Type B pancreatic cell (in vitro differentiated cells): ENCODE measurements at regions not wholly inside any gene's neighbourhood (a gene's known extent, or its start where the extent isn't known, plus 50 kb on each side); places are given as distances from the start of the nearest gene placed in this dataset.
"Not testable (repeated sequence)": the region's sequence is repeated elsewhere in the genome, so short reads cannot be mapped to it uniquely, and the experiment has no call there.

ENCODE experiments used
- DNase-seq: peaks from one replicate; pipeline ENCODE4 v3.0.0; 2021; ENCODE audit warnings: mixed read lengths; ENCODE audit not compliant: unreplicated experiment; ENCODE audit errors: extremely low spot score
- H3K27ac Mint-ChIP-seq: 2 replicates; pipeline ENCODE4 v1.8.0; 2021; ENCODE audit warnings: mild to moderate bottlenecking, mixed read lengths
- H3K27me3 Mint-ChIP-seq: 2 replicates; pipeline ENCODE4 v1.8.0; 2021; ENCODE audit warnings: mixed read lengths
- H3K36me3 Mint-ChIP-seq: 2 replicates; pipeline ENCODE4 v1.8.0; 2021; ENCODE audit warnings: mixed read lengths
- H3K4me1 Mint-ChIP-seq: one replicate; pipeline ENCODE4 v1.8.0; 2021; ENCODE audit warnings: mixed read lengths; ENCODE audit not compliant: unreplicated experiment
- H3K4me3 Mint-ChIP-seq: 2 replicates; pipeline ENCODE4 v1.8.0; 2021; ENCODE audit warnings: mild to moderate bottlenecking, mixed read lengths
- H3K9me3 Mint-ChIP-seq: 2 replicates; pipeline ENCODE4 v1.8.0; 2021; ENCODE audit warnings: mixed read lengths
- TF ChIP-seq, protein P1 (sequence below): fragments of 200-600 bp; sonication (generic); conservative IDR thresholded peaks from 2 replicates; pipeline ENCODE4 v1.5.0; 2021; ENCODE audit warnings: antibody characterized with exemption, mild to moderate bottlenecking

DNA sequence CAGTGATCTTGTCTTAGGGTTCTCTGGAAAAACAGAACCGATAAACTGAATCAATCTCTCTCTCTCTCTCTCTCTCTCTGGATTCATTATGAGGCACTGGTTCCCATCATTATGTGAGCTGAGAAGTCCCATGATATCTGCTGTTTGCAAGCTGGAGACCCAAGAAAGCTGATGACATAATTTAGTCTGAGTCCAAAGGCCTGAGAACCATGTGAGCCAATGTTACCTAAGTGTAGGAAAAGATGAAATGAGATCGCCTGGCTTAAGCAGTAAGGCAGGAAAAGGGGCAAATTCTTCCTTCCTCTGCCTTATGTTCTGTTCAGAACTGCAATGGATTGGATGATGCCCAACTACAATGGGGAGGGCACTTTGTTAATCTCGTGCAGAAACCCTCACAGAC, 207.4 kb downstream of the RBM46 start:
- Mint-ChIP-seq H3K4me1 (no peaks in the 10 kb centered on the region), H3K9me3 (no peaks in the 10 kb centered on the region), H3K27ac (no peak overlapping the region), H3K27me3 (no peaks in the 10 kb centered on the region), H3K36me3 (no peaks in the 10 kb centered on the region), H3K4me3 (no peak overlapping the region)
- DNase-seq: no peak
- TF ChIP-seq, protein P1, sequence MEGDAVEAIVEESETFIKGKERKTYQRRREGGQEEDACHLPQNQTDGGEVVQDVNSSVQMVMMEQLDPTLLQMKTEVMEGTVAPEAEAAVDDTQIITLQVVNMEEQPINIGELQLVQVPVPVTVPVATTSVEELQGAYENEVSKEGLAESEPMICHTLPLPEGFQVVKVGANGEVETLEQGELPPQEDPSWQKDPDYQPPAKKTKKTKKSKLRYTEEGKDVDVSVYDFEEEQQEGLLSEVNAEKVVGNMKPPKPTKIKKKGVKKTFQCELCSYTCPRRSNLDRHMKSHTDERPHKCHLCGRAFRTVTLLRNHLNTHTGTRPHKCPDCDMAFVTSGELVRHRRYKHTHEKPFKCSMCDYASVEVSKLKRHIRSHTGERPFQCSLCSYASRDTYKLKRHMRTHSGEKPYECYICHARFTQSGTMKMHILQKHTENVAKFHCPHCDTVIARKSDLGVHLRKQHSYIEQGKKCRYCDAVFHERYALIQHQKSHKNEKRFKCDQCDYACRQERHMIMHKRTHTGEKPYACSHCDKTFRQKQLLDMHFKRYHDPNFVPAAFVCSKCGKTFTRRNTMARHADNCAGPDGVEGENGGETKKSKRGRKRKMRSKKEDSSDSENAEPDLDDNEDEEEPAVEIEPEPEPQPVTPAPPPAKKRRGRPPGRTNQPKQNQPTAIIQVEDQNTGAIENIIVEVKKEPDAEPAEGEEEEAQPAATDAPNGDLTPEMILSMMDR: no peak

DNA sequence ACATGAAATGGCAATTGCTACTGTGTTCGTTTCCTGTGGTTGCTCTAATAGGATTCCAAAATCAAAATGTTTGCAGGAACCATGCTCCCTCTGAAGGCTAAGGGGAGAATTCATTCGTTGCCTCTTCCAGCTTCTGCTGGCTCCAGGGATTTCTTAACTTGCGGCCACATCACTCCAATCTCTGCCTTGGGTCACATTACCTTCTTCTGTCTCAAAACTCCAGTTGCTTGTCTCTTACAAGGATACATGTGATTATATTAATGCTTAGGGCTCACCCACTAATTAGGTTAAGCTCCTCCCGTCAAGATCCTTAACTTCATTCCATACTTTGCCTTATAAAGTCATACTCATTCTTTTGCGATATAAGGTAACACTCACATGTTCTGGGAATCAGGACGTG, 208.4 kb downstream of the RBM46 start:
- H3K27me3 Mint-ChIP-seq: no peaks in the 10 kb centered on the region
- no peaks in the 10 kb centered on the region for H3K36me3 Mint-ChIP-seq
- H3K4me1 Mint-ChIP-seq: no peaks in the 10 kb centered on the region
- no peak for DNase-seq
- H3K27ac Mint-ChIP-seq: no peak overlapping the region
- no peak overlapping the region for H3K4me3 Mint-ChIP-seq
- H3K9me3 Mint-ChIP-seq: no peaks in the 10 kb centered on the region
- TF ChIP-seq, protein P1: no peak

DNA sequence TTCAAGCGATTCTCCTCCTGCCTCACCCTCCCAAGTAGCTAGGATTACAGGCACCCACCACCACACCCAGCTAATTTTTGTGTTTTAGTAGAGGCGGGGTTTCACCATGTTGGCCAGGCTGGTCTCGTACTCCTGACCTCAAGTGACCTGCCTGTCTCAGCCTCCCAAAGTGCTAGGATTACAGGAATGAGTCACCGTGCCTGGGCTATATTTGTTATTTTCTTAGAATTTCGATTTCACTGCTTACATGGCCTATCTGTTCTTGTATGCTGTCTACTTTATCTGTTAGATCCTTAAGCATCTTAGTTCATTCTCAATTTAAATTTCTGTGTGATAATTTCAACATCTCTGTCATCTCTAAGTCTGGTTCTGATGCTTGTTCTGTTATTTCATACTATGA, 210.6 kb upstream of the NPY2R start:
- H3K27ac Mint-ChIP-seq, DNase-seq, H3K36me3 Mint-ChIP-seq, H3K9me3 Mint-ChIP-seq, H3K4me1 Mint-ChIP-seq, H3K4me3 Mint-ChIP-seq, H3K27me3 Mint-ChIP-seq: not testable (repeated sequence)

DNA sequence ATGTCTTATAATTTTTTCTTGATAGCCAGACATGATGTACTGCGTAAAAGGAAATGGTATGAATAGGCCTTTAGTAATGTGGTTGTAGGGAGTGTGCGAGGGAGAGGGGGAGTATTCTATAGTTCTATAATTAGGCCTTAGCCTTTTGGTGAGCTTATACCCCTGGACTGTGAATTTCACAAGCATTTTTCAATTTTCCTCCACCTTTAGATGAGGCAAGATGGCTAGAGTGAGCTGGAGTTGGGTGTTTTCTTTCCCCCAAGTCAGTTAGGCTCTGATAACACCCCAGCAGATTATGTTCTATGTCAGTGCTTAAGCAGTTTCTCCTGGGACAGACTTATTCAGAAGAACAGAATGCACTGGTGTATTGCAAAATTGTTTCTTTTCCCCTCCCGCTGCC, 210.2 kb upstream of the NPY2R start:
- DNase-seq: no peak
- Mint-ChIP-seq H3K4me3 (no peak overlapping the region), H3K27ac (no peak overlapping the region), H3K27me3 (no peaks in the 10 kb centered on the region), H3K36me3 (no peaks in the 10 kb centered on the region), H3K9me3 (no peaks in the 10 kb centered on the region), H3K4me1 (no peaks in the 10 kb centered on the region)
- TF ChIP-seq, protein P1: no peak

DNA sequence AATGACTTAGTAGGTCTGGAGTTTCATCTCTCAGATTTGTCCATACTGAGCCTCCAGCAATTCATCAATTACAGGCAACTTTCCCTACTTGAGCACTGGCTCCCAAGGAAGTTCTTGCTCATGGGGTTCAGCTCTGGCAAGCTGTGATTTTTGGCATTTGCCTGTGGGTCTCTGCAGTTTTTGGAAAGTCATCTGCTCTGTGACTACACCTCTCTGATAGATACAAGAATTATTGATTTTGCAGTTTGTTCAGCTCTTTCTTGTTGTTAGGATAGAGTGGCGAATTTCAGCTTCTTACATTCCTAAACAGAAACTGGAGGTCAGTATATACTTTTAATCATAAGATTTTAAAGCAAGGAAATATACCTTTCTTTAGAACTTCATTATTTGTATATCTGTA, 209.7 kb upstream of the NPY2R start:
- Mint-ChIP-seq H3K4me1 (no peaks in the 10 kb centered on the region), H3K27me3 (no peaks in the 10 kb centered on the region), H3K9me3 (no peaks in the 10 kb centered on the region), H3K27ac (no peak overlapping the region), H3K4me3 (no peak overlapping the region), H3K36me3 (no peaks in the 10 kb centered on the region)
- TF ChIP-seq, protein P1: no peak
- DNase-seq: no peak

DNA sequence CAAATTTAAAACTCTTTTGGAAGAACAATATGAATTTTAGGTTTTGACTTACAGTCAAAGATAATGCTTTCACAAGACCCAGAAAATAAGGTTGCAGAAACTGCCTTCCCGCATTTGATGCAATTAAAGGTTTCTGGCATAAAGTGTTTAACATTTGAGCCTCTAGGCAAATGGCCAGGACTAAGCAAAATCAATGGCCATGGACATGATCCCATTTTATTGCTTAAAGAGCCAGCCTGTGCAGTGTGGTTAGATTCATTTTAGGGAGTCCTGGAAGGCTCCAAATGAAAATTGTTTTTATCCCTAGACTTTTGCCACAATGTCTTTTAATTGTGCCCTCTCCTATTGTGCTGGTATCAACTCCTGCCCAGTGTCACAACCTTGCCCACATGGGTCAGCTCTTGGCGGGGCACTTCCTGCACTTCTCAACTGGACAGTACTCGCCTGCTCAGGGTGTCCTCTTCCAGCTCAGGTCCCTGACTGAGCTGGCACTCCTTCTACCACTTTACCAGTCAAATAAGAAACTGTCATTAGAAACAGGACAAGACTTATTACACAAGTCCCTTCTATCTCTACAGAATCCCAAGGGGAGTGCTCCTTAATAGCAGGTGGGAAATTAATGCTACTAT, 208.4 kb upstream of the NPY2R start:
- H3K4me3 Mint-ChIP-seq: no peak overlapping the region
- no peaks in the 10 kb centered on the region for H3K4me1 Mint-ChIP-seq
- TF ChIP-seq, protein P1: no peak
- no peaks in the 10 kb centered on the region for H3K36me3 Mint-ChIP-seq
- no peaks in the 10 kb centered on the region for H3K27me3 Mint-ChIP-seq
- no peak for DNase-seq
- no peak overlapping the region for H3K27ac Mint-ChIP-seq
- no peaks in the 10 kb centered on the region for H3K9me3 Mint-ChIP-seq
